Testis (tissue), 2 donors: ENCODE measurements at regions not wholly inside any gene's neighbourhood (a gene's known extent, or its start where the extent isn't known, plus 50 kb on each side); places are given as distances from the start of the nearest gene placed in this dataset.
"Not testable (repeated sequence)": the region's sequence is repeated elsewhere in the genome, so short reads cannot be mapped to it uniquely, and the experiment has no call there.

ENCODE experiments used
- DNase-seq: peaks from one replicate; pipeline ENCODE4 v3.0.0-alpha.2; 2019
- H3K27ac ChIP-seq, 2 donors: fragments of 200-600 bp; sonication (generic); one replicate each; pipeline ENCODE4 v1.5.1; 2019
- H3K27me3 ChIP-seq: fragments of 200-600 bp; sonication (generic); one replicate; pipeline ENCODE4 v1.5.1; 2019
- H3K36me3 ChIP-seq: fragments of 200-600 bp; sonication (generic); one replicate; pipeline ENCODE4 v1.5.1; 2017; ENCODE audit warnings: low read depth; ENCODE audit errors: missing control alignments
- H3K4me1 ChIP-seq: fragments of 200-600 bp; sonication (generic); one replicate; pipeline ENCODE4 v1.5.1; 2019
- H3K4me3 ChIP-seq, 2 donors: fragments of 200-600 bp; sonication (generic); one replicate each; pipeline ENCODE4 v1.5.1; 2017 to 2019
- H3K9me3 ChIP-seq: fragments of 200-600 bp; sonication (generic); one replicate; pipeline ENCODE4 v1.5.1; 2017
- CTCF ChIP-seq, 3 experiments: fragments of 450-650 bp in 2 of 3; fragments of 200-600 bp in 1 of 3; sonication (generic) in 1 of 3; IDR thresholded peaks; one replicate each; pipeline ENCODE4 v1.5.1; 2016 to 2019; ENCODE audit warnings: antibody characterized with exemption in 3 of 3, mild to moderate bottlenecking in 2 of 3, moderate library complexity in 1 of 3
- POLR2A ChIP-seq: fragments of 450-650 bp; IDR thresholded peaks from one replicate; pipeline ENCODE4 v1.6.1; 2017; ENCODE audit warnings: antibody characterized with exemption, mild to moderate bottlenecking, moderate library complexity
- WGBS, 2 donors: methylation state at CpG; one replicate each; pipeline ENCODE4 v1.1.5; 2018; 5-methylcytosine and 5-hydroxymethylcytosine counted together
- intact Hi-C: fragments of 100-400 bp; cut with DNase I; formaldehyde crosslinking; loops from one replicate; pipeline ENCODE4 v1.15.1; 2023; ENCODE audit warnings: low total_unique reads

DNA sequence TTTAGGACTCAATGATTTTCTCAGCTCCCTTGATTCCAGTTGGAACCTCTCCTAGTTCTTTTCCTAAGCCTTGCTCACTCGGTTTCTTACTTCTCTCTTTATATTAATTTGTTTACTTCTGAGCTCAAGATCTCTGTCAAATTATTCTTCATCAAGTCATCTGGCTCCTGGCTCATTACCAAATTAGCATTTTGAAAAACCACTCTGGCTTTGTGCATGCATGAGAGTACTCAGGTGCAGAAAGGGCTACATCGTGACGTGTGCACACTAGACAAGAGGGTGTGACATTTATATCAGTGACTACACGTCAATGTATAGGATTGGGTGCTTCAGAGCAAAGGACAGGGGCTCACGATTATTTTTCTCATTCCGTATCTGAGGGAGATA, 645.7 kb upstream of the DPP6 start:
- DNase-seq, result no peak
- Histone ChIP-seq H3K27ac (no peak overlapping the region), H3K9me3 (no peaks in the 10 kb centered on the region), H3K4me3 (no peak overlapping the region), H3K4me1 (no peaks in the 10 kb centered on the region), H3K36me3 (no peaks in the 10 kb centered on the region), H3K27me3 (no peaks in the 10 kb centered on the region)
- TF ChIP-seq CTCF (IDR thresholded peaks at IDR 0.05), result no peak
- TF ChIP-seq POLR2A, result no peak
- intact Hi-C loops, result no loop called here
- WGBS, 2 donors, result 67 to 73% methylated on average over 6 of the region's 6 CpGs

- no peak overlapping the region for H3K4me3 ChIP-seq
- DNase-seq, result no peak
- no peak overlapping the region for H3K27ac ChIP-seq
- TF ChIP-seq CTCF (IDR thresholded peaks at IDR 0.05) (no peak), POLR2A (no peak)
- H3K9me3 ChIP-seq, result no peaks in the 10 kb centered on the region
- no peaks in the 10 kb centered on the region for H3K4me1 ChIP-seq
- intact Hi-C loops, result no loop called here
- WGBS, 2 donors, result 90 to 93% methylated on average over 4 of the region's 4 CpGs
- H3K27me3 ChIP-seq, result no peaks in the 10 kb centered on the region
- no peaks in the 10 kb centered on the region for H3K36me3 ChIP-seq
Measured at GRCh38 chr7:153407291-153408046, 644.7 kb upstream of the DPP6 start.

GRCh38 chr7:153408360-153409335, 643.5 kb upstream of the DPP6 start:
- no peak for DNase-seq
- WGBS, 2 donors, result 81 to 88% methylated on average over 3 of the region's 3 CpGs
- Histone ChIP-seq H3K9me3 (no peaks in the 10 kb centered on the region), H3K4me3 (no peak overlapping the region), H3K4me1 (no peaks in the 10 kb centered on the region), H3K27ac (no peak overlapping the region), H3K36me3 (no peaks in the 10 kb centered on the region), H3K27me3 (no peaks in the 10 kb centered on the region)
- TF ChIP-seq CTCF (IDR thresholded peaks at IDR 0.05), result no peak
- intact Hi-C loops, result no loop called here

GRCh38 chr7:153409567-153410342, 642.4 kb upstream of the DPP6 start:
- H3K27ac ChIP-seq, H3K4me3 ChIP-seq, intact Hi-C loops, DNase-seq, H3K4me1 ChIP-seq, H3K36me3 ChIP-seq, H3K27me3 ChIP-seq, H3K9me3 ChIP-seq: not testable (repeated sequence)
- WGBS, 2 donors, result 96% methylated on average over 9 to 10 of the region's 10 CpGs

DNA sequence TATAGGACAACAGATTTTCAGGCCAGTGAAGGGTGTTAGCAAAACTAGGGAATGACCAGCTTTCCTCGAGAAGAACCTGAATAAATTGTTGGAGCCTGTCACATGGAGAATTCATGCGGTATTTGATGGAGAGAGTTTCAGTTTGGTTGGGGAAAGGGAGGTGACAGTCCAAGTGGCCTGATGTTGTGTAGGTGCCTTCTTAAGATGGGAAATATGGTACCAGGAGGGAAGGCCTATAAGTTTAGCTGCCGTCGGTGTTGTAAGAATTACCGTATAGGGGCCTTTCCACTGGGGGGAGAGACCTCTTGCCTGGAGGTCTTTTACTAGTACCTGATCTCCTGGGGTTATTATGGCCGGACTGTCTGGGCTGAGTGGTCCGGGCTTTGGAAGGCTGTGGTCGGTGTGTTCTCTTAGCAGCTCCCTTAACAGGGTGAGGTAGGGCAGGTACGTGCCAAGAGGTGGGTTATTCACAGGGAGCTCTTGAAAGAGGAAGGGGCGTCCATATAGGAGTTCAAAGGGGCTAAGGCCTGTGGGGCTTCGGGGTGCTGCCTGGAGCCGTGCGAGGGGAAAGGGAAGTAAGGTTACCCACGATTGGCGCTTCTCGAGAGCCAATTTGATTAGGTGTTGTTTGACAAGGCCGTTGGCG, 641.1 kb upstream of the DPP6 start:
- H3K27ac ChIP-seq, intact Hi-C loops, H3K36me3 ChIP-seq, DNase-seq, H3K4me1 ChIP-seq, H3K4me3 ChIP-seq, H3K9me3 ChIP-seq, H3K27me3 ChIP-seq: not testable (repeated sequence)
- 87 to 92% methylated on average over 18 of the region's 18 CpGs for WGBS, 2 donors

DNA sequence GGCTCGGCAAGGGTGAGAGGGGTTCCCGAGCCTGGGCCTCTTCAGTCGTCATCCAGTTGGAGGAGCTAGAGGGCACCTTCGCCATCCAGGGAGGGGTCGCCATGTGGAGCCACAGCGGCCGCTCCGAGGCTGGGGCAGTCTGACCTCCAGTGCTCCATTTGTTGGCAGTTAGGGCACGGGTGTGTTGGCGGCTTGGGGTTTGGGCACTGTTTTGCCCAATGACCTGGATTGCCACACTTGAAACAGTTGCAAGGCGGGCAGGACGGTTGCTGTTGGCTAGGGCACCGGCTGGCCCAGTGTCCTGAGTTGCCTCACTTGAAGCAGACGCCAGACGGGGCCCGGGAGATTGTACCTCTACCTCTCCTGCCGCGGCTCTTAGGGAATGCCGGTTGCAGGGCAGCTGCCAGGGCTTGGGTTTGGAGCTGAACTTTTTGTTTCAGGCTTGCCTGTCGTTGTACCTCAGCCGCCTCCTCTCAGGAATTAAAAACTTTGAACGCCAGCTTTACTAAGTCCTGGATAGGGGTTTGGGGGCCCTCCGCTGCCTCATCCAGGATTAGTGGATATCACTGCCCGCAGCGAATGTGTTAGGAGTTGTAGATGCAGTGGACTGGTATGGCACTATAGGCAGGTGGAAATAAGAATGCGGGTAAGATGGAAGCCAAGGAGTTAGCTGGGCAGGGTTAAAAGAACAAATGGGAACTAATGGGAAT, 639.9 kb upstream of the DPP6 start:
- H3K4me1 ChIP-seq, H3K27ac ChIP-seq, H3K27me3 ChIP-seq, H3K9me3 ChIP-seq, H3K36me3 ChIP-seq, H3K4me3 ChIP-seq, DNase-seq, intact Hi-C loops: not testable (repeated sequence)
- WGBS, 2 donors, result 92 to 93% methylated on average over 15 to 26 of the region's 26 CpGs

- 87 to 94% methylated on average over 16 of the region's 16 CpGs for WGBS, 2 donors
- intact Hi-C loops, H3K9me3 ChIP-seq, H3K36me3 ChIP-seq, H3K4me1 ChIP-seq, H3K27ac ChIP-seq, H3K27me3 ChIP-seq, H3K4me3 ChIP-seq, DNase-seq: not testable (repeated sequence)
Measured at GRCh38 chr7:153412824-153413198, 639.4 kb upstream of the DPP6 start.
